ENCODE measurements at regions not wholly inside any gene's neighbourhood (a gene's known extent, or its start where the extent isn't known, plus 50 kb on each side); places are given as distances from the start of the nearest gene placed in this dataset.

DNA sequence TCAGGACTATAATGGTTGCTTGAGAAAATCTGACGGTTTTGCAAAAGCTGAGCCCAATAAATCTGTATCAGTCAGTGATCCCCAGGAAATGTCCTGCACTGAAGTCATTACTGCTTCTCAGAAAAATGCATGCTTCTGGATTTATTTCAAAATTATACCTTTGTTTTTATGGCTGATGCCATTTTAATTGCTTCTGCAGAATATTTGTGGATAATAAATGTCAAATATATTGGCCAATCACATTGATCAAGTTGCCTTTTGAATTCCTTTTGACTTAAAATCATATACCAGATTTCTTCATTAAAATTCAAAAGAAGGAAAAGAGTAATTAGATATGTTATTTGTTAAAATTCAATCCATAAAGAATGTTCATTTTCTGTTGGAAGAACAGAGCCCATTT, 842.9 kb upstream of the ADGRL4 start:
- TF ChIP-seq, protein P1, sequence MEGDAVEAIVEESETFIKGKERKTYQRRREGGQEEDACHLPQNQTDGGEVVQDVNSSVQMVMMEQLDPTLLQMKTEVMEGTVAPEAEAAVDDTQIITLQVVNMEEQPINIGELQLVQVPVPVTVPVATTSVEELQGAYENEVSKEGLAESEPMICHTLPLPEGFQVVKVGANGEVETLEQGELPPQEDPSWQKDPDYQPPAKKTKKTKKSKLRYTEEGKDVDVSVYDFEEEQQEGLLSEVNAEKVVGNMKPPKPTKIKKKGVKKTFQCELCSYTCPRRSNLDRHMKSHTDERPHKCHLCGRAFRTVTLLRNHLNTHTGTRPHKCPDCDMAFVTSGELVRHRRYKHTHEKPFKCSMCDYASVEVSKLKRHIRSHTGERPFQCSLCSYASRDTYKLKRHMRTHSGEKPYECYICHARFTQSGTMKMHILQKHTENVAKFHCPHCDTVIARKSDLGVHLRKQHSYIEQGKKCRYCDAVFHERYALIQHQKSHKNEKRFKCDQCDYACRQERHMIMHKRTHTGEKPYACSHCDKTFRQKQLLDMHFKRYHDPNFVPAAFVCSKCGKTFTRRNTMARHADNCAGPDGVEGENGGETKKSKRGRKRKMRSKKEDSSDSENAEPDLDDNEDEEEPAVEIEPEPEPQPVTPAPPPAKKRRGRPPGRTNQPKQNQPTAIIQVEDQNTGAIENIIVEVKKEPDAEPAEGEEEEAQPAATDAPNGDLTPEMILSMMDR (IDR thresholded peaks at IDR 0.05; ENCODE audit: low read depth, low read length, missing input control): no peak
- no peak for TF ChIP-seq NR2F2 (IDR thresholded peaks at IDR 0.05)
- TF ChIP-seq RAD21 (IDR thresholded peaks at IDR 0.05): no peak
- no peak for TF ChIP-seq SP1 (IDR thresholded peaks at IDR 0.05)
- no peak for TF ChIP-seq JUND (IDR thresholded peaks at IDR 0.05)
- TF ChIP-seq, protein P2, sequence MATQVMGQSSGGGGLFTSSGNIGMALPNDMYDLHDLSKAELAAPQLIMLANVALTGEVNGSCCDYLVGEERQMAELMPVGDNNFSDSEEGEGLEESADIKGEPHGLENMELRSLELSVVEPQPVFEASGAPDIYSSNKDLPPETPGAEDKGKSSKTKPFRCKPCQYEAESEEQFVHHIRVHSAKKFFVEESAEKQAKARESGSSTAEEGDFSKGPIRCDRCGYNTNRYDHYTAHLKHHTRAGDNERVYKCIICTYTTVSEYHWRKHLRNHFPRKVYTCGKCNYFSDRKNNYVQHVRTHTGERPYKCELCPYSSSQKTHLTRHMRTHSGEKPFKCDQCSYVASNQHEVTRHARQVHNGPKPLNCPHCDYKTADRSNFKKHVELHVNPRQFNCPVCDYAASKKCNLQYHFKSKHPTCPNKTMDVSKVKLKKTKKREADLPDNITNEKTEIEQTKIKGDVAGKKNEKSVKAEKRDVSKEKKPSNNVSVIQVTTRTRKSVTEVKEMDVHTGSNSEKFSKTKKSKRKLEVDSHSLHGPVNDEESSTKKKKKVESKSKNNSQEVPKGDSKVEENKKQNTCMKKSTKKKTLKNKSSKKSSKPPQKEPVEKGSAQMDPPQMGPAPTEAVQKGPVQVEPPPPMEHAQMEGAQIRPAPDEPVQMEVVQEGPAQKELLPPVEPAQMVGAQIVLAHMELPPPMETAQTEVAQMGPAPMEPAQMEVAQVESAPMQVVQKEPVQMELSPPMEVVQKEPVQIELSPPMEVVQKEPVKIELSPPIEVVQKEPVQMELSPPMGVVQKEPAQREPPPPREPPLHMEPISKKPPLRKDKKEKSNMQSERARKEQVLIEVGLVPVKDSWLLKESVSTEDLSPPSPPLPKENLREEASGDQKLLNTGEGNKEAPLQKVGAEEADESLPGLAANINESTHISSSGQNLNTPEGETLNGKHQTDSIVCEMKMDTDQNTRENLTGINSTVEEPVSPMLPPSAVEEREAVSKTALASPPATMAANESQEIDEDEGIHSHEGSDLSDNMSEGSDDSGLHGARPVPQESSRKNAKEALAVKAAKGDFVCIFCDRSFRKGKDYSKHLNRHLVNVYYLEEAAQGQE (IDR thresholded peaks at IDR 0.05): no peak
- TF ChIP-seq FOXA1 (IDR thresholded peaks at IDR 0.05): no peak
- TF ChIP-seq YY1 (IDR thresholded peaks at IDR 0.05): no peak
- TF ChIP-seq RXRA (IDR thresholded peaks at IDR 0.05): no peak
- no peak for TF ChIP-seq HNF4A (conservative IDR thresholded peaks at IDR 0.05)
- TF ChIP-seq EGR1 (IDR thresholded peaks at IDR 0.05; ENCODE audit: low read depth in 2 of 2): no peak

All from liver (tissue), 3 donors.